Cerebellar nuclear complex (tissue), 1 donor: ENCODE measurements at regions not wholly inside any gene's neighbourhood (a gene's known extent, or its start where the extent isn't known, plus 50 kb on each side); places are given as distances from the start of the nearest gene placed in this dataset.

ENCODE experiments used
- DNase-seq, 2 experiments: peaks; one replicate each; lab custom pipeline; 2025; lab: John Stamatoyannopoulos, UW

DNA sequence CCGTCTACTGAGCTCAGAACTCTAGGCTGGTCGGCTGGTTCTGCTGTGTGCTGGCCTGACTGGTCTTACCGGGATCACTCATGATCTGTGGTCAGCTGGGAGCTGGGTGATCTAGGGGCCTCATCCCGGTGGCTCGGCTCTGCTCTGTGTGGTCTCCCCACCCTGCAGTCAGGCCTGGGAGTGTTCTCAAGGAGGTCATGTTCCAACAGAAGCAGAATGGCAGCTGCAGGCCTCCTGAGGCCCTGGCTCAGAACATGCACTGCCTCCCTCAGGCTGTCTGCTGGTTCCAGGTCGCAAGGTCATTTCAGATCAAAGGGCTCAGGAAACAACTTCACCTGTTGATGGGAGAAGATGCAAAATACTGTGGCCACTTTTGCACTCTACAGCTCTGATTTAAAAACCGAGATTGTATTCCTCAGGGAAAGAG lies 81.1 kb upstream of the RFX8 start:
- no peak for DNase-seq

DNA sequence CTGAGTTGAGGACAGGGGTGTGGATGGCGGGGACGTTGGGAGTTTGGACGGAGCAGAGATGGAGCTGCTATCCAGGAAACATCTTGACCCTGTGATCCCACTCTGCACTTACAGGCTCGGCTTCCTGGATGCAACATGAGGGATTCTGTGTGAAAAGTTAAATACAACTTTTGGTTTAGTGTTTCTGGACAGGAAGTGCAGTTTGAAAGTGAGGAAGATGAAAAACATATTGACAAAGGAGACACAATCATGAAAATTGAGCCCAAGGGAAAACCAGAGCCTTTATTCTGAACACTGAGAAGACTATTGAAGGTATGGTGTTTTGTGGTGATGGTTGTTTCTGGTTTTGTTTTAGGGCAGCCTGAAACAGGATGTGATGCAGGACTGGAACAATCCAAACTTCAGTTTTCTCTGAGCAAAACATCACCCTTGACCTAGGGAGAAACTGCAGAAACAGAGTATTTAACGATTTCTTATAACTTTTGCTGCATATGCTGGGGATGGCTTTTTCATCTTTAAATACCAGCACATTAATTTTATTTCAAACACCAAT lies 76.5 kb upstream of the RFX8 start:
- no peak for DNase-seq

DNA sequence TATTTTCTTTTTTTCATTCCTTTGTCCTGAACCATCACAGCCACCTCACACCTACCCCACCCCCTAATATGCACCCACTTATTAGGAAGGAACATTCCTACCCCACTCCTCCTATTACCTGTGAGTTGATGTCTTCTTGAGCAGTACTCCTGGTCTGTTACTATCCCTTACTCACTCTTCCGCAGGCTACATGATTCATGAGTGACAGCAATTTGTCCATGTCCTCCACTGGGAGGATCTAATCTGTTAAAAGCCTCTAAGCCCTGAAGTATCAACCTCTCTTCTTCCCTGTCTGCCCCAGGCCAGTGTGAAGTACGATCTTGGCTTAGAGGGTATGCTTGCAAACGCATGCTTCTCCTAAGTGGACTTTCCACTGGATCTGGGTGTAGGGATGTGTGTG lies 75.6 kb upstream of the RFX8 start:
- DNase-seq = no peak

DNA sequence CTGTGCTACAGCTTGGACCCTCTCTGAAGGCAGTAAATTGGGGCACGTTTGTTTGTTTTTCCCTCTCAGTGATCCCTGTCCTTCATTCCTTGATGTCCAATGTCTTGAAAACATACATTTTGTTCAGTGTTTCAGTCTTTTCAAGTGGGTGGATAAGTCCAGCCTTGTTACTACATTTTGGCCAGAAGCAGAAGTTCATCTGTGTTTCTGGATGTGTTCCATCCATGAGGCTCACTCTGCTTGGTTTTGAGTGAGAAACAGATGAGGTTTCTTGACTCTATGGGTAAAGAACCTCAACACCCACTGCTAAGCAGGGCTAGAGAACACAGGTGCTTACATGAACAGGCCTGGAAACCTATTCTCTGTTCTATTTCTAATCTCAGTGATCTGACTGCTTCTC lies 74.5 kb upstream of the RFX8 start:
- DNase-seq = no peak

DNA sequence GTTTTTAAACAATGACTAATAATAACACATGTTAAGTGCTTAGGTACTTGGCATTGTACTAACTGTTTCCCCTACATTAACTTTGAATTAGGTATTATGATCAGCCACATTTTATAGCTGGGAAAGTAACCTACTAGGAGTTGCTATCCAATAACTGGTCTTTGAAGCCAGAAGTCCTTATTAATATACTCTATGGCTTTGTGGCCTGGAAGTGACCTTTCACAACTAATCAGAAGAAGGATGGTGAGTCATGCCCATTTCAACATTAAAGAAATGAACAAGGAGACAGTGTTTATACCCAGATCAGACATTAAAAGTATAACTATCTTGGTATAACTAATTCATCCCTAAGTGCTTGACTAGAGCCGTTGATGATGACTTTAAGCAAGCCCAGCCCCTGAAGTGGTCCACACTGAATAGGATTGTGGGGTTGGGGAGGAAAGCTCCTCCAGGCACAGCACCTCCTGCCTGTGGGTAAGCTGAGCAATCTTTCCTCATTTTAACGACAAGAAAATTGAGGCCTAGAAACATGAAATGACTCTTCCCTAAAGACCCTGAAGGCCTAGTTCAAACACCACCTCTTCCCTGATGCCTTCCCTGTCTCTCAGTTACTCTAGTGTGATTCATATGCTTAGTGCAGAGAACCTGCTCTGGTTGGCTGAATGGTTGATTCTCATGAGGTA lies 71.6 kb upstream of the RFX8 start:
- no peak for DNase-seq

DNA sequence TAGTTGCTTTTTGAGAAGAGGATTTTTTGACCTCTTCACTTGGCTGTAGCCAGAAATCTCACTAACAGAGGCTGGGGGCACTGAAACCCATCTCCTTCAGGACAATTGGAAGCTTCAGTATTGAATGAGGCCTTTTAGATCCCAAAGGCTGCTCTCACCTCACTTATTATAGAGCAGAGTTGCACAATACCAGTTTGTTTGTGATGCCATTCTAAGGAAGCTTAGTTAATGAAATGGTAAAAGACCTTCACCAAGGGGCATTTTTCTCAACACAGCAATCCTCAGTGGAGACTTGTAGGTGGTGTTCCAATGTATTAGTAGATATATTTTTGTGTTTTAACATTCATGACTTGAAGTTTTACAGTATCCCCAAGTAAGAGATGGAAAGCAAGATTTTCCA lies 71.0 kb upstream of the RFX8 start:
- no peak for DNase-seq

DNA sequence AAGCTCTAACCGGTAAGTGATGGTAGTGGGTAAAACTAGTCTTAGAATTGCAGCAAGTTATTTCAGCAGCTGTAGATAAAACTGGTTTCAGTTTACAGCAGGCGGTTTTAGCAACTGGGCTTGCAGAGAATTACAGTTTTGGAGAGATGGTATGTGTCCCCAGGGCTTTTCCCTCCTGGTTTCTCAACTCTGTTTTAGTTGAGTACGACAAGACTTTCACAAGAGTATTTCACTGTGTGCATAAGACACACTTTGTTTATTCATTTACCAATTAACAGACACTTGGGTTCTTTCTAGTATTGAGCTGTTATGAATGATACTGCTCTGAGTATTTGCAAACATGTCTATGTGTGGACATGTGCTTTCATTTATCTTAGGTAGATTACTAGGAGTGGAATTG lies 65.6 kb upstream of the RFX8 start:
- no peak for DNase-seq

DNA sequence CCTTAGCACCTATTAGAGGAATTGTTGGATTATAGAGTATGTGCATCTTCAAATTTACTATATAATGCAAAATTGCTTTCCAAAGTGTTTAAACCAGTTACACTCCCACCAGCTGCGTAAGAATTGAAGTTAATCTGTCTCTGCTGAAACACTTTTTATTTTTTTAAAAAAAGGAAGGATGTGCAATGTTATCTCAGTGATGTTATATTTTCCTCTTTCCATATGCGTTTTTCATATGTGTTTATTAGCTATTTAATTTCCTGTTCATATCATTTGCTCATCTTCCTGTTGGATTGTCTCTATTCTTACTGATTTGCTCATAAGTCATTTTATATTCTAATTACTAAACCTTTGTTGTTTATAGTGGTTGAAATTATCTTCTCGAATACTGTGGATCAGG lies 63.2 kb upstream of the RFX8 start:
- no peak for DNase-seq

DNA sequence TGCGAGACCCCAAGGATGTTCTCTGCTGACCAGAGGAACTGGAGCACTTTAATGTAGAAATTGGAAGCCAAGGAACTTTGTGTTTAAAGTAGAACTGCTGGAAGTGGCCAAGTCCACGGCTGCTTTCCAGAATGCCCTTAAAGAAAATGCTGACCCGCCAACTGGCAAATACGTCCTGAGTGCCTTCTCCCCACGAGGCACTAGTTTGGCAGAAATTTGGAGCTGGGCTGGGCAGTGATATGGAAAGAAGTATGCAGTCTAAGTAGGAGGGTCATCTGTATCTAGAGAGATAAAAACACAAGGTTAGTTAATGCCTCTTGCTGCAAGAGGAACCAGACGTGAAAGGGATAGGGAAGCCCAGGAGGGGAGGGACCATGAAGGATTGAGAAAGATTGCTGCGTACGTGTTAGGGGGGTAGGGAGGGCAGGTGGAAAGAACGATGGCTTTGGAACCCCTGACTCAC lies 59.3 kb upstream of the RFX8 start:
- no peak for DNase-seq

DNA sequence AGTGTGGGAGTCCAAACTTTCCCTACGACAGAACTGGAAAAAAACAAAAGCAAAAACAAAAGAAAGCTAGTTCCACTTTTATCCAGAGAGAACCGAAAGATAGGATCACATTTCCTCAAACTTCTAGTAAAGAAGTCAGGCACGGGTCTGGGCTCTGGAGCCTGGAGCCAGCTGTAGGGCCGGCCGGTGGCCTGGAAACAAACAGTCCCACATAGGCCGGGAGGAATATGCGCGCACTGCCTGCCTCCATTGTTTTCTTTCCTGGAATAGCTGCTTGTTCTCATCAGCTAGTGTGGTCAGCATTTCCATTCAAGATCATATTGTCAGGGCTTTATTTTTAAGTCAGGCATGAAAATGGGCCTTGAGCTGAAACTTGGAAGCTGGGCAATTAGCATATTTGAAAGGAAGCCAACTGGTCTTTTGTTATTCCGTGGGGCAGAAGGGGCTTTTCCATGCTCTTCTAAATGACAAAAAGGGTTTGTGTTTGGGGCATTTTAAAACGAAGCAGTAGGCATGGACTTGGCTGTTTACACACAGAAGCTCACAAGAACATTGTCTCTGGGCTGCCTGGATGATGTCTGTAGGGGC lies 58.7 kb upstream of the RFX8 start:
- DNase-seq = no peak

DNA sequence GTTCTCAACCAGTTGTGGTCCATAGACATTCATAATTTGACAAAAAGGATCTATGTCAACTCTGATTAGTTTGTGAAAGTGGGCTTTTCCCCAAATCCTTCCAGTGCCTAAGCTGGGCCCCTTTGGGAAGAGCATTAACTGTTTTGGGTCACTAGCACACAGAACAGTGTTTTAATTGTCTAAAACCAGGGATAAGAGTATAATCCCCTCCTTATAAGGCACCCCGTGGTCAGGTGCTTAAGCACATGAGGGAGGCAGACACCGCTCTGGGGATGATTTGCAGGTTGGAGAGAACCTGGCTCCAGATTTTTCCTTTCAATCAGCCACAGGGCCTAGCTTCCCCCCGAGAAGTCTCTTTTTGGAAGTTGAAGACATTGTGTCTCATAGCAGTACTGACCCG lies 53.6 kb upstream of the RFX8 start:
- DNase-seq = no peak

DNA sequence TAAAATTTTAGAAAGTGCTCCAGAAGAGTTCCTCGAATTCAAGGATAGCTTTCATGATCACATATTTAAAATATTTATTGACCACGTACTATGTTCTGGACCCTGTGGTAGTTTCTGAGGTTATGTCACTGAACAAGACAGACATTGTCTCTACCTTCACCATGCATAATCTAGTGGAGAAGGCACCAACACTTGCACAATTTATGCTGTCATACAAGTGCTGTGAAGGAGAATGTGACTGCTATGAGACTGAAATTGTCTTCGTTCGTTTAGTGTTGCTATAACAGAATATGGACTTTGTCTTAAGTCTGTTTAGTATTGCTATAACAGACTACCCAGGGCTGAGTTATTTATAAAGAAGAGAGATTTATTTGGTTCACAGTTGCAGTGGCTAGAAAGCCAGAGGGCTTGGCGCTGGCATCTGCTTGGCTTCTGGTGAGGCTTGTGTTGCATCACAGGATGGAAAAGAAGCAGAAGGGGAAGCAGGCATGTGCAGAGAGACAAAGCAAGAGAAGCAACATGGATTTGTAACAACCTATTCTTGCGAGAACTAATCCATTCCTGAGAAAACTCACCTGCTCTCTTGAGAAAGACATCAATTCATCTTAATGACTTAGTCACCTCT lies 50.0 kb upstream of the RFX8 start:
- no peak for DNase-seq
